ENCODE measurements at regions not wholly inside any gene's neighbourhood (a gene's known extent, or its start where the extent isn't known, plus 50 kb on each side); places are given as distances from the start of the nearest gene placed in this dataset.

- Histone ChIP-seq H3K79me2 (ENCODE audit: insufficient read depth, low read length) (no peaks in the 10 kb centered on the region), H3K27me3 (ENCODE audit: insufficient read depth, low read length) (no peaks in the 10 kb centered on the region), H3K36me3 (ENCODE audit: control insufficient read depth in 1 of 2, insufficient read depth in 2 of 2, low read length in 2 of 2) (no peaks in the 10 kb centered on the region), H3K9ac (ENCODE audit: low read length) (no peak overlapping the region), H3K27ac (ENCODE audit: low read depth, low read length) (no peak overlapping the region), H3K9me2 (ENCODE audit: insufficient read depth) (no peaks in the 10 kb centered on the region), H3K4me1 (ENCODE audit: control insufficient read depth in 1 of 2, insufficient read depth in 2 of 2, low read length in 2 of 2) (no peaks in the 10 kb centered on the region), H4K20me1 (ENCODE audit: insufficient read depth) (no peaks in the 10 kb centered on the region), H3K9me3 (ENCODE audit: control insufficient read depth in 1 of 2, insufficient read depth in 1 of 2, low read depth in 1 of 2, low read length in 2 of 2) (peaks cover 6 to 25% of the 10 kb centered on the region in 2 experiments; a peak in 2 of 4 replicates), H3K4me3 (replicated peaks in 1 of 2; ENCODE audit: low read depth in 1 of 2, low read length in 2 of 2) (no peak overlapping the region), H2AFZ (ENCODE audit: low read depth, low read length, poor library complexity, severe bottlenecking) (no peak overlapping the region), H3K4me2 (ENCODE audit: low read length) (no peak overlapping the region)
- ChIA-PET RAD21 (ENCODE audit: low non-redundant PET in 1 of 2, low total read pairs in 2 of 2, uncharacterized antibody in 2 of 2, unreplicated experiment in 2 of 2) (no interaction called here), POLR2A (no interaction called here), CTCF (no interaction called here)
- no TSS peak for BruUV-seq (replicated peaks)
- intact Hi-C loops (cut with micrococcal nuclease), result no loop called here
- DNase-seq (ENCODE audit: low read depth, low spot score) (no peak), ATAC-seq (no peak)
- no peak for TF ChIP-seq ZNF274 (IDR thresholded peaks at IDR 0.05; ENCODE audit: low read depth, low read length)
- TF ChIP-seq ELF1 (IDR thresholded peaks at IDR 0.05; ENCODE audit: borderline replicate concordance, low read depth), result no peak
- no peak for TF ChIP-seq JUND (IDR thresholded peaks at IDR 0.05)
- TF ChIP-seq CBX3 (IDR thresholded peaks at IDR 0.05; ENCODE audit: low read depth), result no peak
- TF ChIP-seq ZFX (IDR thresholded peaks at IDR 0.05), result no peak
- TF ChIP-seq, protein P1, sequence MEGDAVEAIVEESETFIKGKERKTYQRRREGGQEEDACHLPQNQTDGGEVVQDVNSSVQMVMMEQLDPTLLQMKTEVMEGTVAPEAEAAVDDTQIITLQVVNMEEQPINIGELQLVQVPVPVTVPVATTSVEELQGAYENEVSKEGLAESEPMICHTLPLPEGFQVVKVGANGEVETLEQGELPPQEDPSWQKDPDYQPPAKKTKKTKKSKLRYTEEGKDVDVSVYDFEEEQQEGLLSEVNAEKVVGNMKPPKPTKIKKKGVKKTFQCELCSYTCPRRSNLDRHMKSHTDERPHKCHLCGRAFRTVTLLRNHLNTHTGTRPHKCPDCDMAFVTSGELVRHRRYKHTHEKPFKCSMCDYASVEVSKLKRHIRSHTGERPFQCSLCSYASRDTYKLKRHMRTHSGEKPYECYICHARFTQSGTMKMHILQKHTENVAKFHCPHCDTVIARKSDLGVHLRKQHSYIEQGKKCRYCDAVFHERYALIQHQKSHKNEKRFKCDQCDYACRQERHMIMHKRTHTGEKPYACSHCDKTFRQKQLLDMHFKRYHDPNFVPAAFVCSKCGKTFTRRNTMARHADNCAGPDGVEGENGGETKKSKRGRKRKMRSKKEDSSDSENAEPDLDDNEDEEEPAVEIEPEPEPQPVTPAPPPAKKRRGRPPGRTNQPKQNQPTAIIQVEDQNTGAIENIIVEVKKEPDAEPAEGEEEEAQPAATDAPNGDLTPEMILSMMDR (IDR thresholded peaks at IDR 0.05 in 2 of 3, conservative IDR thresholded peaks at IDR 0.05 in 1 of 3; ENCODE audit: borderline replicate concordance in 1 of 3, insufficient read depth in 1 of 3, low read depth in 2 of 3, low read length in 2 of 3), result no peak
- no peak for TF ChIP-seq POLR2AphosphoS5 (IDR thresholded peaks at IDR 0.05; ENCODE audit: low read depth, low read length)
- TF ChIP-seq EZH2phosphoT487 (IDR thresholded peaks at IDR 0.05; ENCODE audit: borderline replicate concordance), result no peak
- no peak for TF ChIP-seq ATF3 (IDR thresholded peaks at IDR 0.05)
These were observed 197.3 kb downstream of the SOX11 start for GRCh38 chr2:5889519-5889918.

DNA sequence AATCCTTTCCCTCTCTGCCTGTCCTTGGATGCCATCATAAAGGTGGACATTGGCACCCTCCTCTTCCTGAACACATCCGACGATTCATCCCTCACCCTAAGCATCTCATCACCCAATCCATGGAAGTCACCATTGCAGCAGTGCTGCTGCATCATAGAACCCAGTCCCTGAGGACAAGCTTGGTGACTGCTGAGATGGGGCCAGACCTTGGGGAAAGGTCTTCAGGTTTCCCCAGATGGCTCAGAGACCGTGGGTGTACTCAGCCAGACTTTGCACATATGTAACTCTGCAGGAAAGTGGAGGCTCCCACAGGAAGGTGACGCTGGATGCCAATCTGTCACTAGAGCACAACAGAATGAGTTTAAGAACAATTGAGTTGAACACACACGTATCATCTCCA is 202.2 kb downstream of the SOX11 start:
- Histone ChIP-seq H3K9ac (ENCODE audit: low read length) (no peak overlapping the region), H2AFZ (ENCODE audit: low read depth, low read length, poor library complexity, severe bottlenecking) (no peak overlapping the region), H3K27me3 (ENCODE audit: insufficient read depth, low read length) (no peaks in the 10 kb centered on the region), H3K79me2 (ENCODE audit: insufficient read depth, low read length) (no peaks in the 10 kb centered on the region), H3K4me3 (replicated peaks in 1 of 2; ENCODE audit: low read depth in 1 of 2, low read length in 2 of 2) (no peak overlapping the region), H3K27ac (ENCODE audit: low read depth, low read length) (no peak overlapping the region), H3K9me2 (ENCODE audit: insufficient read depth) (no peaks in the 10 kb centered on the region), H3K4me2 (ENCODE audit: low read length) (no peak overlapping the region), H4K20me1 (ENCODE audit: insufficient read depth) (no peaks in the 10 kb centered on the region), H3K4me1 (ENCODE audit: control insufficient read depth in 1 of 2, insufficient read depth in 2 of 2, low read length in 2 of 2) (no peaks in the 10 kb centered on the region), H3K36me3 (ENCODE audit: control insufficient read depth in 1 of 2, insufficient read depth in 2 of 2, low read length in 2 of 2) (no peaks in the 10 kb centered on the region), H3K9me3 (ENCODE audit: control insufficient read depth in 1 of 2, insufficient read depth in 1 of 2, low read depth in 1 of 2, low read length in 2 of 2) (peaks cover 6 to 16% of the 10 kb centered on the region in 2 experiments; a peak in 2 of 4 replicates)
- ChIA-PET CTCF (no interaction called here), RAD21 (ENCODE audit: low non-redundant PET in 1 of 2, low total read pairs in 2 of 2, uncharacterized antibody in 2 of 2, unreplicated experiment in 2 of 2) (no interaction called here), POLR2A (no interaction called here)
- no TSS peak for BruUV-seq (replicated peaks)
- ATAC-seq (no peak), DNase-seq (ENCODE audit: low read depth, low spot score) (no peak)
- TF ChIP-seq YY1 (IDR thresholded peaks at IDR 0.05; ENCODE audit: extremely low read depth, insufficient replicate concordance, low read depth, low read length) (no peak), EGR1 (IDR thresholded peaks at IDR 0.05; ENCODE audit: low read depth) (no peak), RAD21 (IDR thresholded peaks at IDR 0.05; ENCODE audit: low read depth) (no peak), EZH2 (IDR thresholded peaks at IDR 0.05) (no peak), ELF1 (IDR thresholded peaks at IDR 0.05; ENCODE audit: borderline replicate concordance, low read depth) (no peak), TCF7L2 (IDR thresholded peaks at IDR 0.05; ENCODE audit: borderline replicate concordance, extremely low read depth, insufficient read depth, insufficient read length) (no peak)
- intact Hi-C loops (cut with micrococcal nuclease), result no loop called here

Data from HCT116 (cell line).